ENCODE measurements at regions not wholly inside any gene's neighbourhood (a gene's known extent, or its start where the extent isn't known, plus 50 kb on each side); places are given as distances from the start of the nearest gene placed in this dataset.
"Not testable (repeated sequence)": the region's sequence is repeated elsewhere in the genome, so short reads cannot be mapped to it uniquely, and the experiment has no call there.

DNA sequence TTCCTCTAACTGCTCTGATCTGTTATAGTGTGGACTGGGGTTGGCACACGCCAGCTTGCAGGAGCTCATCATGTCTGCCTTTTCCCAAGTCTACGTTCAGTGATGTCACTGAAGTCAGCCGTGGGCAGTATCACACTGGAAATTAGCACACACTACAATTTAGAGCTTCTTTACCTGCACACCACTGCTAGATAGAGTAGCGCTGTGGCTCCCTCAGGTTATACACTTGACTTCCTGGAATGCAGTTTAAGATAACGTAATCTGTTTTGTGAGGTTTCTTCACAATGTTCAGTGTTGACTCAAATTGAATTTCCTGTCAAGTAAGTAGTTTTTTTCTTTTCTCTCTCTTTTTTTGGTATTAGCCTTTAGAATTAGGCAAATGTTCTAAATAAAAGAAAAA lies 487.2 kb downstream of the DCDC2C start:
- DNase-seq, result no peak
- in situ Hi-C loops (cut with MboI; ENCODE audit: low pct_unique_long_range_greater_than_20kb, low sequenced_read_pairs), result no loop called here

DNA sequence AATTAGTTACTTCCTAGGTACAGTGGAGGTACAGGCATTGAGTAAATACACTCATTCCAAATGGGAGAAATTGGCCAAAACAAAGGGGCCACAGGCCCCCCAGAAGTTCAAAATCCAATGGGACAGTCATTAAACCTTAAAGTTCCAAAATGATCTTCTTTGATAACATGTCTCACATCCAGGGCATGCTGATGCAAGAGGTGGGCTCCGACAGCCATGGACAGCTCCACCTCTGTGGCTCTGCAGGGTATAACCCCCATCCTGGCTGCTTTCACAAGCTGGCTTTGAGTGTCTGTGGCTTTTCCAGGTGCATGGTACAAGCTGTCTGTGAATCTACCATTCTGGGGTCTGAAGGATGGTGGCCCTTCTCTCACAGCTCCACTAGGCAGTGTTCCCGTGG lies 488.7 kb downstream of the DCDC2C start:
- no peak for DNase-seq
- in situ Hi-C loops (cut with MboI; ENCODE audit: low pct_unique_long_range_greater_than_20kb, low sequenced_read_pairs), result no loop called here

DNA sequence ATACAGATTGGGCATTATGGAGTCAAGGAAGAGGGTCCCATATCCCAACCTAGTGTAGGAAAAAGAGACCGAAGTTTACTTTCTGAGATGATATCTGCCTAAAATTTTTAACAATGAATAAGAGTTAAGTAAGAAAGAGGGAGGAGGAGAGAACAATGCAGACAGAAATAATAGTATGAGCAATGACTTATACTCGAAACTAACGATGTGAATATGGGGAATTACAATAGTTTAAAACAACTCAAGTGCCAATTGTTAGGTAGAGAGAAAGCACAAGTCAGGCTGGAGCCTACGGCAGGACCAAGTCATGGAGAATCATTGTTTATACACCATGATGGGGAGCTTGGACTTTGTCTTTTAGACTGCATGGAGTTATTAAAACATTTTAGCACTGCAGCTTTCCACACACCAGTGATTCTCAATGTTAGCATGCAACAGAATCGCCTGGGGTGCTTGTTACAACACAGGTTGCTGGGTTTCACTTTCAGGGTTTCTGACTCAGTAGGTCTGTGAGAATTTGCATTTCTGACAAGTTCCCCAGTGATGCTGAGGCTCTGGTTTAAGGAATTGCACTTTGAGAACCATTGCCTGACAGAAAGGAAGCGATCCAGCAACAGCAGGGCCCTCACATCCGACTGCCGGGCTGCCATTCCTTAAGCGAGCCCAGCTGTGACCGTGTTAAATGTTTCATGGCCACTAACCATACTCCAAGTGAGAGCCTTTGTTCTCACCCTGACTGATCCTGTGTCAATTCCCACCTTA lies 511.2 kb downstream of the DCDC2C start:
- in situ Hi-C loops (cut with MboI; ENCODE audit: low pct_unique_long_range_greater_than_20kb, low sequenced_read_pairs), result no loop called here
- DNase-seq, result no peak

DNA sequence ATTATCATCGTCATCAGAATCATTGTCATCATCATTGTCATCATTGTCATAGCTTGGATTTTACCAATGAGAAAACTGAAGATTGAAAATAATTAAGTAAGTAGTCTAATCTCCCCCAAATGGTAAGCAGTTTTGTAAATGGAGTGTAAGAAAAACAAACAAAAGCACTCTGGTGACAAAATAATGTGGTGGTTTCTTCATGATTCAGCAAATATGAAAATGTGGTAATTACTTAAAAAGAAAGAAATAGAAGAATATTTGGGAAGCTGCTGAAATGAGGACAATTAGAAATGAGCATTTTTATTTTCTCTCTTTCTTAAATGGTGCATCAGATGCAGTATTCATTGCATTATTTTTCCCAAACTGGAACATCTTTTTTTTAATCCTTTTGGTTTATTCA lies 514.4 kb downstream of the DCDC2C start:
- no peak for DNase-seq
- in situ Hi-C loops (cut with MboI; ENCODE audit: low pct_unique_long_range_greater_than_20kb, low sequenced_read_pairs), result no loop called here

DNA sequence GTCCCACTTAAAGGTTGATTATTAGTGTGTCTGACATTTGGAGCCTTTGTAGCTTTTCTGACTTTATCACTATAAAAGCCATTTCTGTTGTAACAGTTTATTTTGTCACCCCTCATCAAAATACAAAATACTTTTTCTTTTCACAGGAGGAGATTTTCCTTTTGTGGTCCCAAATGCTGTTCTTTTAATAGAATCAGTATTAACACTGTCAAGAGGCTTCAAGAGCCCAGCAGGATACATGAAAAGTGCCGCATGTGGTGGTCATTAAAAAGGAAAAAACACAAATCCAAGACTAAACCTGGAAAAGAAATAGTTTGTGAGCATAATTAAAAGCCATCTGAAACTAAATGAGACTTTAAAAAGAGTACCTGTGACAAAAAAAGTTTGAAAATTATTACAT lies 515.7 kb downstream of the DCDC2C start:
- in situ Hi-C loops (cut with MboI; ENCODE audit: low pct_unique_long_range_greater_than_20kb, low sequenced_read_pairs), result no loop called here
- no peak for DNase-seq

DNA sequence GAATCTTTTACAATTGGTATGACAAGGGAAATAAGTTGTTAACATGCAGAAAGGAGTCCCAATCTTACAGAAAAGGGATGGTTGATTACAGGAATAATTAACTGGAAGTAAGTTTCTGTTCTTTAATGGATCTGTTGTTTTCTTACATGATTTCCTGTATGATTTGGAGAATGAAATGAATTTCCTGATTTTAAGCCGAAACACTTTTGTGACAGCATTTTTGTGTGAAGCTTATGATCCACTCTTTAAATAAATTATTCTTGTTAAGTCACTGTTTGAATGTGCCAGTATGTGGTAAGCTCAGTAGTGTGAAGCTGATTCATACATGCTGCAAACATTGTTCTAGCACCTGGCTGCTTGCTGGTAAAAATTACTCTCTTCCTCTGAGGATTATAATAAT lies 516.2 kb downstream of the DCDC2C start:
- DNase-seq, result no peak
- in situ Hi-C loops (cut with MboI; ENCODE audit: low pct_unique_long_range_greater_than_20kb, low sequenced_read_pairs), result no loop called here

DNA sequence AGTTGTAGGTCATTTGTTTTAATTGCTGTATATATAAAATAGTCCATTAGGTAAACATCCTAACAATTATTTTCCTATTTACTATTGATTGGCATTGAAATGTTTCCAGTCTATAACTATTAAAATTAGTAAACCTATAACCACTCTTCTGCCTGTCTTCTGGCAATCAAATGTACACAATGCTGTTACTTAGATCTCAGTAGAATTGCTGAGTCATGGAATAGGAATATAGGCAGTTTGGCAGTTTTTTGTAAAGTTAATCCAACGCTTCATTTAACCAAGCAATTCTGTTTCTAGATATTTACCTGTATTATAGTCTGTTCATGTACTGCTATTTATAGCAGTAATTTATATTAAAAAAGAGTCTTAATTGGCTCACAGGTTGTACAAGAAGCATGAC lies 518.1 kb downstream of the DCDC2C start:
- DNase-seq, result no peak
- in situ Hi-C loops (cut with MboI; ENCODE audit: low pct_unique_long_range_greater_than_20kb, low sequenced_read_pairs), result no loop called here

DNA sequence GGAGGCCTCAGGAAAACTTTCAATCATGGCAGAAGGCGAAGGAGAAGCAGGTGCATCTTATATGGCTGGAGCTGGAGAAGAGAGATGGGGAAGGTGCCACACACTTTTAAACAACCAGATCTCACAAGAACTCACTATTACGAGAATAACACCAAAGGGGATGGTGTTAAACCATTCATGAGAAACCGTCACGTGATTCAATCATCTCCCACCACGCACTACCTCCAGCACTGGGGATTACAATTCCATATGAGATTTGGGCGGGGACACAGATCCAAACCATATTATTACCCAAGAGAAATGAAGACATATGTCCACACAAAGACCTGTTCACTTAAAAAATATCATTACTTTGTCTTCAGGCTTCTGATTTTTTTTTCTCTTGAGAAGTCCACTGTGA lies 518.5 kb downstream of the DCDC2C start:
- DNase-seq, result no peak
- in situ Hi-C loops (cut with MboI; ENCODE audit: low pct_unique_long_range_greater_than_20kb, low sequenced_read_pairs), result no loop called here

DNA sequence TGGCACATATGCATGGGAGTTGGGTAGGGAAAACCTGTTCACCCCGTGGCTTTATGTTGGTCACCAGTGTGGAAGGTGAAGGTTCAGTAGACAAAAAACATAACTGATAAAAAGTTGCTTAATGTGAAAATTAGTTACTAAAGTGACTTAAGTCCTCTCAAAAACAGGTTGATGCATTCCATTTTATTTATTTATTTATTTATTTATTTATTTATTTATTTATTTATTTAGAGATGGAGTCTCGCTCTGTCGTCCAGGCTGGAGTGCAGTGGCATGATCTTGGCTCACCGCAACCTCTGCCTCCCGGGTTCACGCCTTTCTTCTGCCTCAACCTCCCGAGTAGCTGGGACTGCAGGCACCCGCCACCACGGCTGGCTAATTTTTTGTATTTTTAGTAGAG lies 541.0 kb downstream of the DCDC2C start:
- in situ Hi-C loops (cut with MboI; ENCODE audit: low pct_unique_long_range_greater_than_20kb, low sequenced_read_pairs); DNase-seq: not testable (repeated sequence)

DNA sequence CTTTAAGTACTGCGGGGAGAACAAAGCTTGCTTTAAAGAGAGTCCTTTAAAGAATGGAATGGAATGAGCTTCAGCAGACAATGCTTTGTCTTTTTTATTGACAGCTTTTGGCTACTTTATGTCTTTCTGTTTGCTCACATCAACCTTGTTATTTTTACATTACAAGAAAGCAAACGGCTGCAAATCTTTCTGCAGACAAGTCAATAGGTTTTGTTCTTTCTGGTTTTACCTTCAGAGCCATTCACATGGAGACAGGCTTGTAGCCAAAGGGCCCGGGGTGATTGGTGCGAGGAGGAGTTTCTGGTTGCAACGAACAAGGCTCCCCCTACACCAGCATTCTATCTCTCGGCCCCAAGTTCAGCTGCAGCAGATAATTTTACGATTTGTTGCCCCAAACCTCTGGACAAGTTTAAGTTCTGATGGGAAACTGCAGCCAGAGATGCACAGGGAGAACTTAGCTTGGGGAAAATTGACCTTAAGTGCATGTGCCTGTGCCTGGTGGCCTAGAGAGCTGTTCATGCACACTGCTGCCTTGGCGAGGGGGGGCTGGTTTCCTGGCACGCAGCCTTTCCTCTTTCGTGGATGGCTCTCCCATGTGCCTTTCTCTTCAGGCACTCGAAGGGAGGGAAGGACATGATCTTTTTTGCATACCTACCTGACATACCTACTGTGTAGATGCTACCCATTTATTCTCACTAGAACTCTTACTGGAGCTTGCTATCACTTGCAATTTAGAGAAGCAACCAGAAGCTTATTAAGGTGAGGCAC lies 543.2 kb downstream of the DCDC2C start:
- in situ Hi-C loops (cut with MboI; ENCODE audit: low pct_unique_long_range_greater_than_20kb, low sequenced_read_pairs), result no loop called here
- DNase-seq, result no peak

DNA sequence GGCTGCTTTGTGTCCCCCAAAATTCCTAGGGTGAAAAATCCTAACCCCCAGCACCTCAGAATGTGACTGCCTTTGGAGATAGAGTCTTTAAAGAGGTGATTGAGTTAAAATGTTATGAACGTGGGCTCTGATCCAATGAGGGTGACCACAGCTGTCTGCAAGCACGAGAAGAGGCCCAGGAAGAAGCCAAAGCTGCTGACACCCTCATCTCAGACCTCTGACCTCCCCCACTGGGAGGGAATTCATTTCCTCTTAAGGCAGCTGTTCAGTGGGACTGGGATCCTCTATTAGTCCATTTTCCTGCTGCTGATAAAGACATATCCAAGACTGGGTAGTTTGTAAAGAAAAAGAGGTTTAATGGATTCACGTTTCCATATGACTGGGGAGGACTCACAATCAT lies 544.4 kb downstream of the DCDC2C start:
- in situ Hi-C loops (cut with MboI; ENCODE audit: low pct_unique_long_range_greater_than_20kb, low sequenced_read_pairs), result no loop called here
- no peak for DNase-seq

DNA sequence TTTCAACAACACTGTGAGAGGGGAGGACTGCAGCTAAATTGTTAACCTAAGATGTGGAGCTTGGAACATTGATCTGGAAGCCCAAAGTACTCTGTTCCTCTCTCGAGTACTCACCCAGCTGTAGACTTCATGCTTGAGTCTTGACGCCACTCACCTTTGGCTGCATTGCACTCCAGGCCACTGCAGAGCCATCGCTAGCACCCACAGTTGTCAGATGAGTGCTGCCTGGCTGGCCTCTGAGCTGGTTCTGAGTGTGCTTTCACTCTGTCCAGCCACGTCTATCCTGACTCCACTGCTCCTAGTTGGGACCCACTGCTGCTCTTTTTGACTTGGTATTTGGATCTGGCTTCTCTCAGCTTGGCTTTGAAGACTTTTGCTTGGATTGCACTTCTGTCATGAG lies 552.1 kb downstream of the DCDC2C start:
- no peak for DNase-seq
- in situ Hi-C loops (cut with MboI; ENCODE audit: low pct_unique_long_range_greater_than_20kb, low sequenced_read_pairs), result no loop called here

DNA sequence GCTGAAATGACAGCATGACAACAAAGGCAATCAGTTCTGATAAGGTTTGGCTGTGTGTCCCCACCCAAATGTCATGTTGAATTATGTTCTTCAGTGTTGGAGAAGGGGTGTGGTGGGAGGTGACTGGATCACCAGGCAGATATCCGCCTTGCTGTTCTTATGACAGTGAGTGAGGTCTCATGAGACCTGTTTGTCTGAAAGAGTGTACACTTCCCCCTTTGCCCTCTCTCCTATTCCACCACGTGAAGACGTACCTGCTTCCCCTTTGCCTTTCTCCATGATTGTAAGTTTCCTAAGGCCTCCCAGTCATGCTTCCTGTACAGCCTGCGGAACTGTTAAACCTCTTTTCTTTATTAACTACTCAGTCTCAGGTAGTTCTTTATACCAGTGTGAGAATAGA lies 553.0 kb downstream of the DCDC2C start:
- DNase-seq, result no peak
- in situ Hi-C loops (cut with MboI; ENCODE audit: low pct_unique_long_range_greater_than_20kb, low sequenced_read_pairs), result no loop called here

DNA sequence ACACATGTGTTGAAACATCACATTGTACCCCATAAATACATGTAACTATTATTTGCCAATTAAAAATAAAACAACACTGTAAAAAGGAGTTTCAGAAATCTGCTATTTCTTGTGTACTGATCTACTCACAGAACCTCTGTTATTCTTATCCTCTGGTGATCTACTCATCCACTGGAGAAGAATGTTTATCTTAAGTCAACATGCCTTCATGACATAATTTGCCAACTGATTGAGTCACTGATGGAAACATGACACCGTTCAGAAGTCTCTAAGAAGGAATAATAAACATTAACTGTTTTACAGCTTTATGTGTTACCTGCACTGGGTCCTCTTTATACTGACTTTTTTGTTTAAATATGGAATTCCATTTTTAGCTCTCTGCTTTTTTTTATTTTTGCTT lies 555.2 kb downstream of the DCDC2C start:
- DNase-seq, result no peak
- in situ Hi-C loops (cut with MboI; ENCODE audit: low pct_unique_long_range_greater_than_20kb, low sequenced_read_pairs), result no loop called here

DNA sequence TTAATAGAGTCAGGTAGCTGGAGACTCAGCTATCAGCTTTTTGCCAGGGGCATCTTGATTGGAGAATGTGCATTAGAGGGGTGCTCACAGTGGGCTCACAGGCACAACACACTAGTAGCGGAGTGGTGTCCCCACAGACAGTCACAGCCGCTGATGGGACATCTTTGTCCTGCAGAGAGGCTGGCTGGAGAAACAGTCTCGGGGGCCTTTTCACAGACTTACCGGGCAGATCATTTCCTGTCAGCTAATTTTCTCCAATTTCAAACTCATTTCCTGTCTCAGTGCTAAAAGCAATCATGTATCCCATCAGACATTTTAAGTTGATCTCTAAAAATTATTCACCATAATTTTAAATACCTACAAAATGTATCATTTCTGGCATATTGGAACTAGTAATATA lies 562.6 kb downstream of the DCDC2C start:
- no peak for DNase-seq
- in situ Hi-C loops (cut with MboI; ENCODE audit: low pct_unique_long_range_greater_than_20kb, low sequenced_read_pairs), result no loop called here

DNA sequence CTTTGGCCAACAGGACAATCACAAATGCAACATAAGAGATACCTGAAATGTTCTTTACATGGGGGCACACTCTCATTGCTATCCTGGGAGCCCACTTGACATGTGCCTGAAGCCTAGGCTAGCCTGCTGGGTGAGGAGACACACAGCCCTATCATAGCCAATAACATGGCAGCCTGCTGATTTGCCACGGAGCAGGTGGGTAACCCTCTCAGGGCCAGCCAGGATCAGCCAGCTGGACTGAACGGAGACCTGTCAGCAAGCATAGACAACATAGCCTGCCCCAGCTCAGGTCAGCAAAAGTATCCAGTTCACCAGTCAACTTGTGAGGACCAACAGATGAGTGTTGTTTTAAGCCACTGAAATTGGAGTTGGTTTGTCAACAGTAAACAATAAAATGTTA lies 566.5 kb downstream of the DCDC2C start:
- in situ Hi-C loops (cut with MboI; ENCODE audit: low pct_unique_long_range_greater_than_20kb, low sequenced_read_pairs), result no loop called here
- peak; percentile 10 for DNase-seq

DNA sequence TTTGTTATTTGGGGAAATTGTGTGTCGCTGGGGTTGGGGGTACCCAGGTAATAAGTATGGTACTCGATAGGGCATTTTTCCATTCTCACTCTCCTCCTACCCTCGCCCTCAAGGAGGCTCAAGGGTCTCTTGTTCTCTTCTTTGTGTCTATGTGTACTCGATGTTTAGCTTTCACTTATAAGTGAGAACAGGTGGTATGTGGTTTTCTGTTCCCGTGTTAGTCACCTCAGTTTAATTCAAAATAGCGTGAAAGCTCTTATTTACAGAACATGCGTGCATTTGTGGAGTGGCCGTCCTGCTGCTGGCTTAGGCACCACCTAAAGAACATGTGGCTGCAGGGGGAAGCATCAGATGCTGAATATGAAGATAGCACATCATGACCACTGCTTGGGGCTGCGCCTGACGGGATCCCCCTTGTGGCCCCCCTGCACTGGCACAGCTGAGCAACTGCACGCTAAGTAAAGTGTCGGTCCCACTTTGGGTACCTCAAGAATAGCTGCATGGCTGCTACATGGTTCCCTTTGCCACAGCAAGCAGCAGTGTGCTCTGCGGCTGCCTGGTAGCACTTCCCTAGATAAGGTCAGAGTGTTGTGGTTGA lies 569.0 kb downstream of the DCDC2C start:
- in situ Hi-C loops (cut with MboI; ENCODE audit: low pct_unique_long_range_greater_than_20kb, low sequenced_read_pairs), result no loop called here
- no peak for DNase-seq

DNA sequence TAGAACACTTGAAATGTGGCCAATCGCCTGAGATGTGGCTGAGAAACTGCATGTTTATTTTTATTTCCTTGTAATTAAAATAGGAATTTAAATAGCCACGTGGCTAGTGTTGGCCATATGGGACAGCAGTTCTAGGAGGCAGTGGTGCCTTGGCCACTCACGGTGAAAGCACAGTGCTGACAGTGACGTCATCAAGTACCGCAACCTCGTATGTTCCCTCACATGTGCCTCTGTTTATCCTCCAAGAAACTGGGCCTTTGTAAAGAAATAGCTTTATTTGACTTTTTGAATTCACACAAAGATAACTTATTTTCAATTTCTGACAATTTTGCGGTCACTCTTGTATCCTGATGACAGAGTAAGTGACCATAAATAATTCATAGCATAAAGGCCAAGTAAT lies 575.0 kb downstream of the DCDC2C start:
- no peak for DNase-seq
- in situ Hi-C loops (cut with MboI; ENCODE audit: low pct_unique_long_range_greater_than_20kb, low sequenced_read_pairs), result no loop called here

DNA sequence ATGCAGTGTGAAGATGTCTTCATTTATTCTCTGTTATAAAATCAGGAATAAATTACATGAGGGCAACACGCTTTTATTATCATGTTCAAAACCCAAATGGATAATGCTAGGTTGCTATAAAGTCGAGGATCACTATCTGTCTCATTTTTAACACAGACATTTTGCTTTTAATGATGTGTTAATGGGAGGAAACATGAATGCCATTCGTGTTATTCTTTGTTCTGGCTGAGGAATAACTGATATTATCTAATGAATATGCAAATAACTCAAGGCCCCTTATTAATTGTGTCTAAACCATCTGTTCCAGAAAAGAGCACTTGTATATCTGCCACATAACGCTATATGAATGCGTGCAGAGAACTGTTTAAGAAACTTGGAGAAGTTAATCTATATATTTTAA lies 576.1 kb downstream of the DCDC2C start:
- in situ Hi-C loops (cut with MboI; ENCODE audit: low pct_unique_long_range_greater_than_20kb, low sequenced_read_pairs), result no loop called here

DNA sequence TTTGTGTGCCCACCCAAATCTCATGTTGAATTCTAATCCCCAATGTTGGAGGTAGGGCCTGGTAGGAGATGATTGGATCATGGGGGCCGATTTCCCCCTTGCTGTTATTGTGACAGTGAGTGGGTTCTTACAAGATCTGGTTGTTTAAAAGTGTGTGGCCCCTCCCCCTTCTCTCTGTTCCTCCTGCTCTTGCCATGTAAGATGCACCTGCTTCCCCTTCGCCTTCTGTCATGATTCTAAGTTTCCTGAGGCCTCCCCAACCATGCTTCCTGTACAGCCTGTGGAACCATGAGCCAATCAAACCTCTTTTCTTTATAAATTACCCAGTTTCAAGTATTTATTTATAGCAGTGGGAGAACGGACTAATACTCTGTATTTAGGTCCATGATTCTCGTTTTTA lies 588.1 kb downstream of the DCDC2C start:
- no peak for DNase-seq
- in situ Hi-C loops (cut with MboI; ENCODE audit: low pct_unique_long_range_greater_than_20kb, low sequenced_read_pairs), result no loop called here

More for the DNA sequence above, 576.1 kb downstream of the DCDC2C start:
- no peak for DNase-seq
